CD14-positive monocyte (primary cell): ENCODE measurements at regions not wholly inside any gene's neighbourhood (a gene's known extent, or its start where the extent isn't known, plus 50 kb on each side); places are given as distances from the start of the nearest gene placed in this dataset.

Experiments used
- DNase-seq, 3 donors: peaks; one replicate each; pipeline ENCODE4 v3.0.0-alpha.2; 2011 to 2022
- H2AFZ ChIP-seq: 2 replicates; pipeline ENCODE4 v1.6.0; 2012; ENCODE audit warnings: mild to moderate bottlenecking, low read depth, low read length, inconsistent platforms; ENCODE audit not compliant: insufficient read depth, poor library complexity, severe bottlenecking
- H3K27ac ChIP-seq, 2 donors: 1 replicate in 1 of 2; 2 replicates in 1 of 2; pipeline ENCODE4 v1.5.1; 2012 to 2013; ENCODE audit warnings: low read length in 2 of 2, control low read depth in 1 of 2, inconsistent platforms in 1 of 2, low read depth in 1 of 2, mild to moderate bottlenecking in 1 of 2
- H3K27me3 ChIP-seq, 2 donors: one replicate each; pipeline versions ENCODE4 v1.6.0 to v1.6.1; 2011 to 2013; ENCODE audit warnings: low read length in 2 of 2; ENCODE audit not compliant: control insufficient read depth in 2 of 2, insufficient read depth in 2 of 2
- H3K36me3 ChIP-seq, 2 donors: replicated peaks in 1 of 2; 1 replicate in 1 of 2; 2 replicates in 1 of 2; pipeline versions ENCODE4 v1.5.1 to v1.6.1; 2012 to 2013; ENCODE audit warnings: low read length in 2 of 2, control low read depth in 1 of 2, inconsistent platforms in 1 of 2, mild to moderate bottlenecking in 1 of 2; ENCODE audit not compliant: insufficient read depth in 2 of 2, control insufficient read depth in 1 of 2
- H3K4me1 ChIP-seq, 2 donors: 1 replicate in 1 of 2; 2 replicates in 1 of 2; pipeline versions ENCODE4 v1.5.1 to v1.6.1; 2012 to 2013; ENCODE audit warnings: low read length in 2 of 2, control low read depth in 1 of 2, inconsistent platforms in 1 of 2, mild to moderate bottlenecking in 1 of 2, moderate library complexity in 1 of 2; ENCODE audit not compliant: insufficient read depth in 2 of 2, control insufficient read depth in 1 of 2
- H3K4me2 ChIP-seq: replicated peaks from 2 replicates; pipeline ENCODE3; 2012; ENCODE audit warnings: low read length, moderate library complexity, mild to moderate bottlenecking; ENCODE audit not compliant: poor library complexity, severe bottlenecking; ENCODE audit errors: extremely low read depth
- H3K4me3 ChIP-seq, 3 experiments: fragments of 200-600 bp in 1 of 3; sonication (generic) in 1 of 3; replicated peaks in 1 of 3; 1 replicate in 2 of 3; 2 replicates in 1 of 3; pipeline ENCODE4 v1.5.1; 2011 to 2013; ENCODE audit warnings: low read length in 3 of 3, mild to moderate bottlenecking in 3 of 3, control low read depth in 2 of 3, low read depth in 2 of 3, inconsistent platforms in 1 of 3, moderate library complexity in 1 of 3
- H3K79me2 ChIP-seq: 2 replicates; pipeline ENCODE4 v1.6.0; 2012; ENCODE audit warnings: mild to moderate bottlenecking, control low read depth, inconsistent platforms, low read length, moderate library complexity; ENCODE audit not compliant: insufficient read depth
- H3K9ac ChIP-seq: 2 replicates; pipeline ENCODE4 v1.6.0; 2017; ENCODE audit warnings: low read length, mild to moderate bottlenecking; ENCODE audit not compliant: insufficient read depth, poor library complexity, severe bottlenecking
- H3K9me3 ChIP-seq, 2 donors: replicated peaks in 1 of 2; 1 replicate in 1 of 2; 2 replicates in 1 of 2; pipeline versions ENCODE4 v1.5.1 to v1.6.1; 2012 to 2013; ENCODE audit warnings: low read length in 2 of 2, control low read depth in 1 of 2; ENCODE audit not compliant: control insufficient read depth in 1 of 2, insufficient read depth in 1 of 2
- H4K20me1 ChIP-seq: 2 replicates; pipeline ENCODE4 v1.6.0; 2012; ENCODE audit warnings: mild to moderate bottlenecking, low read length, control low read depth, moderate library complexity; ENCODE audit not compliant: insufficient read depth
- H3K27ac Mint-ChIP-seq, 7 donors: one replicate each; pipeline ENCODE4 v1.8.0; 2020; ENCODE audit warnings: mild to moderate bottlenecking in 7 of 7, mixed read lengths in 7 of 7, moderate library complexity in 6 of 7, inconsistent platforms in 2 of 7
- H3K27me3 Mint-ChIP-seq, 3 donors: one replicate each; pipeline ENCODE4 v1.8.0; 2021 to 2022; ENCODE audit warnings: low read depth in 3 of 3, mild to moderate bottlenecking in 3 of 3, mixed read lengths in 3 of 3, moderate library complexity in 3 of 3, inconsistent platforms in 1 of 3
- H3K36me3 Mint-ChIP-seq, 2 donors: one replicate each; pipeline ENCODE4 v1.8.0; 2020; ENCODE audit warnings: mixed read lengths in 2 of 2, inconsistent platforms in 1 of 2, mild to moderate bottlenecking in 1 of 2
- H3K4me1 Mint-ChIP-seq: one replicate; pipeline ENCODE4 v1.8.0; 2020; ENCODE audit warnings: mild to moderate bottlenecking, mixed read lengths
- H3K4me3 Mint-ChIP-seq, 2 donors: one replicate each; pipeline ENCODE4 v1.8.0; 2020; ENCODE audit warnings: mild to moderate bottlenecking in 2 of 2, mixed read lengths in 2 of 2, moderate library complexity in 1 of 2
- H3K9me3 Mint-ChIP-seq, 7 donors: one replicate each; pipeline ENCODE4 v1.8.0; 2020 to 2022; ENCODE audit warnings: mixed read lengths in 7 of 7, mild to moderate bottlenecking in 6 of 7, moderate library complexity in 6 of 7, inconsistent platforms in 2 of 7
- WGBS: methylation state at CpG from one replicate; pipeline ENCODE4 v1.1.5; 2013; ENCODE audit warnings: missing lambda C conversion rate; ENCODE audit not compliant: insufficient coverage; 5-methylcytosine and 5-hydroxymethylcytosine counted together
- intact Hi-C, 2 donors: fragments of 100-400 bp; cut with micrococcal nuclease; formaldehyde crosslinking; loops; one replicate each; pipeline versions ENCODE4 v1.15.0 to v1.15.1; 2023
- TF ChIP-seq, protein P1 (sequence below): fragments of 200-600 bp; IDR thresholded peaks from one replicate; pipeline ENCODE4 v1.8.0; 2022; ENCODE audit warnings: antibody characterized with exemption, mild to moderate bottlenecking

- Histone ChIP-seq H3K27me3 (no peaks in the 10 kb centered on the region), H3K36me3 (no peaks in the 10 kb centered on the region), H3K9me3 (no peaks in the 10 kb centered on the region), H3K27ac (no peak overlapping the region), H3K4me1 (no peaks in the 10 kb centered on the region), H3K9ac (no peak overlapping the region), H3K4me2 (no peak overlapping the region), H4K20me1 (no peaks in the 10 kb centered on the region), H3K4me3 (no peak overlapping the region), H2AFZ (no peak overlapping the region), H3K79me2 (no peaks in the 10 kb centered on the region)
- no peaks in the 10 kb centered on the region for H3K4me1 Mint-ChIP-seq
- no peak for DNase-seq
- no peaks in the 10 kb centered on the region for H3K27me3 Mint-ChIP-seq
- WGBS, result no CpG with 5 or more reads among the region's 1 CpG
- no peak overlapping the region for H3K27ac Mint-ChIP-seq
- no peak overlapping the region for H3K4me3 Mint-ChIP-seq
- peaks cover 0 to 4% (median 0%) of the 10 kb centered on the region in 7 donors for H3K9me3 Mint-ChIP-seq
- H3K36me3 Mint-ChIP-seq, result no peaks in the 10 kb centered on the region
- TF ChIP-seq, protein P1, sequence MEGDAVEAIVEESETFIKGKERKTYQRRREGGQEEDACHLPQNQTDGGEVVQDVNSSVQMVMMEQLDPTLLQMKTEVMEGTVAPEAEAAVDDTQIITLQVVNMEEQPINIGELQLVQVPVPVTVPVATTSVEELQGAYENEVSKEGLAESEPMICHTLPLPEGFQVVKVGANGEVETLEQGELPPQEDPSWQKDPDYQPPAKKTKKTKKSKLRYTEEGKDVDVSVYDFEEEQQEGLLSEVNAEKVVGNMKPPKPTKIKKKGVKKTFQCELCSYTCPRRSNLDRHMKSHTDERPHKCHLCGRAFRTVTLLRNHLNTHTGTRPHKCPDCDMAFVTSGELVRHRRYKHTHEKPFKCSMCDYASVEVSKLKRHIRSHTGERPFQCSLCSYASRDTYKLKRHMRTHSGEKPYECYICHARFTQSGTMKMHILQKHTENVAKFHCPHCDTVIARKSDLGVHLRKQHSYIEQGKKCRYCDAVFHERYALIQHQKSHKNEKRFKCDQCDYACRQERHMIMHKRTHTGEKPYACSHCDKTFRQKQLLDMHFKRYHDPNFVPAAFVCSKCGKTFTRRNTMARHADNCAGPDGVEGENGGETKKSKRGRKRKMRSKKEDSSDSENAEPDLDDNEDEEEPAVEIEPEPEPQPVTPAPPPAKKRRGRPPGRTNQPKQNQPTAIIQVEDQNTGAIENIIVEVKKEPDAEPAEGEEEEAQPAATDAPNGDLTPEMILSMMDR, result no peak
- intact Hi-C loops, result no loop called here
Observed at GRCh38 chr2:81600088-81600487, 1295.5 kb upstream of the LRRTM1 start.

GRCh38 chr2:81598453-81598852 lies 1293.9 kb upstream of the LRRTM1 start:
- Histone ChIP-seq H3K4me2 (no peak overlapping the region), H3K79me2 (no peaks in the 10 kb centered on the region), H3K27me3 (no peaks in the 10 kb centered on the region), H3K9ac (no peak overlapping the region), H4K20me1 (no peaks in the 10 kb centered on the region), H3K4me1 (no peaks in the 10 kb centered on the region), H3K36me3 (no peaks in the 10 kb centered on the region), H3K4me3 (no peak overlapping the region), H2AFZ (no peak overlapping the region), H3K9me3 (no peaks in the 10 kb centered on the region), H3K27ac (no peak overlapping the region)
- Mint-ChIP-seq H3K27ac (no peak overlapping the region), H3K9me3 (peaks cover 0 to 4% (median 0%) of the 10 kb centered on the region in 7 donors), H3K4me3 (no peak overlapping the region), H3K27me3 (no peaks in the 10 kb centered on the region), H3K36me3 (no peaks in the 10 kb centered on the region), H3K4me1 (no peaks in the 10 kb centered on the region)
- TF ChIP-seq, protein P1, result no peak
- WGBS, result 78% methylated on average over 4 of the region's 5 CpGs
- DNase-seq, result no peak
- intact Hi-C loops, result no loop called here
